ENCODE measurements at regions not wholly inside any gene's neighbourhood (a gene's known extent, or its start where the extent isn't known, plus 50 kb on each side); places are given as distances from the start of the nearest gene placed in this dataset.

DNA sequence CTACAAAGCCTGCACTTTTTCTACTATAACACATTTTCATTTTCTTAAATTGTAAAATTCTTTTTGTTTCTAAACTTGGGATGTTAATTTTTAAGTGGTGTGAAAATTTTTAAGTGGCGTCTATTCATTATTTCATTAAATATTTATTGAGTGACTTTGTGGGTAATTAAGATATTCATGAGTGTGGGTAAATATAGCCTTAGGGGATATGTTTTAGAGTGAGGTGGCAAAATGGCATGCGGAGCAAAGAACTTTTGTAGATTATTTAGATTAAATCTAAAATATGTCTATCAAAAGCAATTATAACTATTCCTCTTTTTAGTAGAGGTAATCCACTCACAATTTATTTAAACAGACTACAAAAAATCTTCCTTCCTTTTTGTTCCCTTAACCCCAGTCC is 188.4 kb downstream of the PCSK1 start:
- TF ChIP-seq, protein P1, sequence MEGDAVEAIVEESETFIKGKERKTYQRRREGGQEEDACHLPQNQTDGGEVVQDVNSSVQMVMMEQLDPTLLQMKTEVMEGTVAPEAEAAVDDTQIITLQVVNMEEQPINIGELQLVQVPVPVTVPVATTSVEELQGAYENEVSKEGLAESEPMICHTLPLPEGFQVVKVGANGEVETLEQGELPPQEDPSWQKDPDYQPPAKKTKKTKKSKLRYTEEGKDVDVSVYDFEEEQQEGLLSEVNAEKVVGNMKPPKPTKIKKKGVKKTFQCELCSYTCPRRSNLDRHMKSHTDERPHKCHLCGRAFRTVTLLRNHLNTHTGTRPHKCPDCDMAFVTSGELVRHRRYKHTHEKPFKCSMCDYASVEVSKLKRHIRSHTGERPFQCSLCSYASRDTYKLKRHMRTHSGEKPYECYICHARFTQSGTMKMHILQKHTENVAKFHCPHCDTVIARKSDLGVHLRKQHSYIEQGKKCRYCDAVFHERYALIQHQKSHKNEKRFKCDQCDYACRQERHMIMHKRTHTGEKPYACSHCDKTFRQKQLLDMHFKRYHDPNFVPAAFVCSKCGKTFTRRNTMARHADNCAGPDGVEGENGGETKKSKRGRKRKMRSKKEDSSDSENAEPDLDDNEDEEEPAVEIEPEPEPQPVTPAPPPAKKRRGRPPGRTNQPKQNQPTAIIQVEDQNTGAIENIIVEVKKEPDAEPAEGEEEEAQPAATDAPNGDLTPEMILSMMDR (IDR thresholded peaks at IDR 0.05; ENCODE audit: low read length) = no peak
- TF ChIP-seq EZH2 (IDR thresholded peaks at IDR 0.05; ENCODE audit: borderline replicate concordance, low read length) = no peak
